NCI-H345 (cell line): ENCODE measurements at regions not wholly inside any gene's neighbourhood (a gene's known extent, or its start where the extent isn't known, plus 50 kb on each side); places are given as distances from the start of the nearest gene placed in this dataset.

ENCODE experiments used
- DNase-seq: peaks from one replicate; lab custom pipeline; 2025; lab: John Stamatoyannopoulos, UW

DNA sequence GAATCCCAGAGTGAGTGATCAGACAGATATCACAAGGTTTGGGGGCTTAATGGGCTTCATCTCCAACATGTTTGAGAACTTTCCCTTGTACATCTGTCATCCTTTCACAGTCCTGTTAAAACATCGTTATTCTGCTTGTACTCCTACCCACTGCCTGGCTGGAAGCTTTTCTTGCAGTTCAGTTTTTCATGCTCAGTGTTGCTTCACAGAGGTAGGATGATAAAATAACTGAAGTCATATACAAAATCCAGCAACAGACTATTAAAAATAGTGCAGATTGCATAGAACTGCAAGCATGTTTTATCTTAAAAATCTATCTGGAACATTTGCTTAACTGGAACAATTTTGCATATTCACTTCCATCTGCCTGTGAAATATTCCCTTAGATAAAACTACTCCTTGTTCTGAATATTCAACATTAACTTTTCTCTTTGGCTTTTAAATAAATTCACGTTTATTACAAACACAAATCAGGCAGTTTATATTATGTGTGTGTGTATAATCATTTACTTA is 579.6 kb upstream of the IGFBP7 start:
- DNase-seq, result no peak

DNA sequence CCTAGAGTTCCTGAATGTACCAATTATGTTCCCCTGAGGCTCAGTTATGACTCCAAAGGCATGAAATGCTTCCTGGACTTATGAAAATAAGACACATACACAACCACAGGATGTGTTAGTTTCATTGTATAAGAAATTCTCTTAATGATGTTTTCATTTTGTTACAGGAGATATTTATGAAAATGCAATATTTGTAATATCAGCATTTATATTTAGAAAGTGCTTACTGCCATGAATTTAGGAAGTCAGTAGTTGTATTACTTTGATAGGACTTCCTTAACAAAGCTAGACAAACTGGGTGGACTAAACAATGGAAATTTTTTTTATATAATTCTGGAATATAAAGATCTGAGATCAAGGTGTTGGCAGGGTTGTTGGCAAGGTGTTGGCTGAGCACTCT is 572.1 kb upstream of the IGFBP7 start:
- DNase-seq, result no peak

DNA sequence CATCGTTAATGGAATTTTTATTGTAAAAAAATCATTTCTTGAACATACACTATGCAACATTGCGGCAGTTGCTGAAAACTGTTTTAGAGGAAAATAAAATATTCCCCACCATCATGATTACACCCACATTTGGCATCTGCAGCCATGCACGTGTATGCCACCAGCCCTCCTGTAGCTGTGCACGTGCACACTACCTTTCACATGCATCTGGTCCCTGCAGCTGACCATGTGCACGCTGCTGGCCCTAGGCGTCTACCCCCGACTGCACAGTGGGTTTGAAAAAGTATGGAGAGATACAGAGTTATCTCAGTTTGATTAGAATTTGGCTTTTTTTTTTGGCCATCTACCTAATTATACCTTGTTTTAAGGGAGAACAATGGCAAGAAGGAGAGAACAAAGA is 569.8 kb upstream of the IGFBP7 start:
- no peak for DNase-seq

DNA sequence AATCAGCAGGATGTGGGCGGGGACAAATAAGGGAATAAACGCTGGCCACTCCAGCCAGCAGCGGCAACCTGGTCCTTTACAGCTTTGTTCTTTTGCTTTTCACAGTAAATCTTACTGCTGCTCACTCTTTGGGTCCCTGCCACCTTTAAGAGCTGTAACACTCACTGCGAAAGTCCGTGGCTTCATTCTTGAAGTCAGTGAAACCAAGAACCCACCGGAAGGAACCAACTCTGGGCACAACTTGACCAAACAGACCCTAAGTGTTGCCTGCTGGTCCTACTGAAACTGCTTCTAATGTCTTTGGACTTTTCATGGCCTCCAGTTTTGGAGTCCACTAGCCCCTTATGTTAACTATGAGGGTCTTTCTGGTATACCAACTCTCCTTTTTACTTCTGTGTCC is 566.2 kb upstream of the IGFBP7 start:
- DNase-seq, result no peak

DNA sequence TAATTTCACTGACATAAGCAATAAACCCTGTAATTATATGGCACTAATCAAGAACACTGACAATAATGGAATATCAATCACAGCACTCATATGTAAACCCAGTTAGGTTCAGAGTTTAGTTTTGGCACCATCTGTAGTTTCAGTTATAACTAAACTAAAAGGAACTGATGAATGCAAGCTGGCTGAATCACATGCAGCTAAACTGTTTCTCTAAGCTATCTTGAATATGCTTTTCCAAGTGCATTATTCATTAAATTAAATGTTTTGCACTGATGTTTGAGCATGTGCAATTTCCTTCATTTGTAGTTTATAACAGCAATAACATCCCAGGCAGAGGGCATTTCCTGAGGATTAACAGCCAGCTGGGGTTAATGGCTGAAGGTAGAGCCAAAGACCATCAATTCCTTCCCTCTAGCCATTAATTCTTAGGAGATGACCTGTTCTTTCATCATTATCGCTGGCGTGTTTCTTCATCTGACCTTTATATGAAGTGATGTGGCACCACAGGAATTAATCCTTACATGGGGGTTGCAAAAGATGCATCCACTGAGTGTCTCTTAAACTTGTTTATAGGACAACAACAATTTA is 562.8 kb upstream of the IGFBP7 start:
- no peak for DNase-seq

DNA sequence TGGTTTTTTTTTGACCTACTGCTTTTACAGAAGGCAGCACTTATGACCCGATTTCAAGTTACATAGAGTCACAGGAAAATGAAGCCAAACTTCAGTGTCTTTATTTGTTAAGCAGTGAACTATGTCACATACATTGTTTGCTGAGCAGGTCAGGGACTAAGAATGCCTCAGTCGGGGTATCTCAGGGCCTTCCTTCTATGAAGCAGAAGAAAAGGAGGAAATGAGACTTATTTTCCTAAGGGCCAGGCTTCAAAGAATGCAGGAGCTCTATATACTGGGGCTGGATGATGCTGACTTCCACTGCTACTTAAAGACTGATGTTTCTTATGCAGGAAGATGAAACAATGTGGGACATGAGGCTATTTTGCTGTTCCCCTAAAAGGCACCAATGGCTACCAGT is 558.4 kb upstream of the IGFBP7 start:
- DNase-seq, result no peak

DNA sequence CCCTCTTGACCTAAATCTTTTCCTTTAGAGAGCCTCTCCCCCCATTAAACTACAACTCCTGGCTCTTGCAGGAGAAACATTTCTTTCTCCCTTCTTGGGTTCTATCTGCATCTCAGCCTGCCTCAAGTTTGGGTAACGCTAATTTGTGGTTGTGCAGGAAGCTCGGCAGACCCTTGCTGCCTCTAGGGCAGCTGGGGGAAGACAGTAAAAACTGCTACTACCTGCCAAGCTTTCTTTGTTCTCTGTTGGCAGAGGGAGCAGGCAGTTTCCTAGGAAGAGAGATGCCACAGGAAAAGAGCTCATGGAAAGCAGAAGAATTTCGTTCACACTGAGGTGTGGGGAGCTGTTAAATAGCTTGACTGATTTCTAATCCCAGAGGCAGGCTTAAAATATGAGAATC is 555.6 kb upstream of the IGFBP7 start:
- DNase-seq, result no peak

DNA sequence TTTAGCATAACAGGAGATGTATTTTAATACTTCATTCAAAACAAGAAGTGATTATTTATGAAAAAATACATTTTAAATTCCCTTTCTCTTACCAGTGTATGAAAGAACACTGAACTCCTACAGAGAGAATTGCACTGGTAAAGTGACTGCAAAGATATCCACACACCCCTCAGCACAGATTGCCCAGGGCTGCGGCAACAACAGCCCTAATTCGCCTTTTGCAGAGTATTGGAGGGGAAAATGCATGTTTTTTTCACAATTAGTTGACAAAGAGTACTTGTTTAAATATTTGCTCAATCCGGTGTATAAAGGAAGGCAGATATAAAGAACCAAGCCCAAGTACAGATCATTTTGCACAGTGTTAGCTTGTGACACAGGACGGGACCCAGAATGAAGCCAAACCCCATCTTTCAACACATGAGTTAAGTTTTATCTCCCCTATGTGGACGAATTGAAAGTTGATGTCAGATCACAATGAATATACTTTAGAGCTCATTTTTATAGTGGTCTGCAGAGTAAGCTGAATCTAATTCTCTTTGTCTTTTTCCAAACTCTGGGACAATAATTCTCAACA is 551.4 kb upstream of the IGFBP7 start:
- no peak for DNase-seq

DNA sequence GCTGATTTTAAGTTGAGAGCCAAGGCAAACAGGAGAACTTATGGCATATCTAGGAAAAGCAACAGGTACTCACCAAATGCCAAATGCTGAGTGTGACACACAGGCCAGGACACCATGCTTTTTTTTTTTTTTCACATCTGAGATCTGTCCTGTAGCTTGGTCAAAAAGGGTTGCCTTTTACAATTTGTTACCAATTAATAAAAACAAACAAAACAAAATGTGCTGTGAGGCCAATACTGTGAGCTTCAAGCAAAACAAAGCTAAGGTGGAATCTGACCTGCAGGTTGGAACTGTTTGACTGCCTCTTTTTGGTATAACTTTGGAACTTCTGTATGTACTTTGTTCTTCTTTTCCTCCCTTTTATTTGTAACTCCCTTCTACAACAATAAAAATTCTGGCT is 548.5 kb upstream of the IGFBP7 start:
- no peak for DNase-seq

DNA sequence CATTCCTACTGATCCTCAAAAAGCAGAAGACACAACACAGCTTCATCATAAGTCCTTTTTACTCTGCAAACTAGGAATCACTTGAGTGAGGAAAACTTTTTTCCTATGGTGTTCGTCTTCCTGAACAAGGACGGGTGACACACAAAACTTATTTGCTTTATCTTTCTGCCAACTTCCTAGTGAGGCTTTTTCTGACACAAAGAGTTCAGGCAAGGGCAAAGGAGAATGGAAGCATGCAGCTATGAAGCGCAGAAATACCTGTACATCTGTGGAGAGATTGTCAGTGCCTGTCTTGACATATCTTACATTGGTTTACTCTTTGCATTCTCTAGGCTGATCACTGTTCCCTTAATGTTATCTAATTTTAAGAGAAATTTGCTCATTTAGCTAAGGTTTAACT is 548.0 kb upstream of the IGFBP7 start:
- no peak for DNase-seq

DNA sequence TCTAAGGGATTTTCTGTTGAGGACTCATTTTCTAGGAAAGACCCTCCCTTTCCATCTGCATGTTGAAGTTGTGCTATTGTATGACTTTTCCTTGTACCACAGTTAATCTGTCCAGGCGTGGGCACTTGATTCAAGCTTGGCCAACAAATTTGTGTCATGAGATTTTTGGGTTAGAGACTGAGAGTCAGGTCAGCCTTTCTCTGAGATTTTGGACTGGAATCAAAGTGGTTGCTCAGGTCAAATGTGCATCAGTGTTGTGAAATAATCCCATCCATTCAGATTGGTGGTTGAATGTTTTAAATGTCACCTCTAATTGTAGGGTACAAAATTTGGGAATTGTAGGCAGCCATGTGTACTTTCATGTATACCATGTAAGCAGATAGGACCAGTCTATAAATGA is 545.2 kb upstream of the IGFBP7 start:
- DNase-seq, result no peak

DNA sequence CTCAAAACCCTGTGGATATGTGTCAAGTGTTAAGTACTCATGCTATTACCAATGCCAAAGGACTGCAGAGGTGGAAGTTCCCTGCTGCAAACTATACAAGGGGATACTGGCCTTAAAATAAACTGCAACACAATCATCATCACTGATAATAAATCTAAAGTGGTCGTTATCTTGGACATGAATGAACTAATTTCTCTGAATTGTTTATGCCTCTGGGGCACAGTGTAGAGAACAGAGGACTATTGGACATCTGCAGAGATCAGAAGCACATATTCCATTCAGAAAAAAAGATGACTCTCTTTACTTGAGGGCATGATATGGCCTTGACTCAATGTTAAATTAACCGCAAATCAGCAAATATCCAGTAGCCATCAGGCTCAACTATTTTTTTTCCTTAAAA is 542.6 kb upstream of the IGFBP7 start:
- no peak for DNase-seq

DNA sequence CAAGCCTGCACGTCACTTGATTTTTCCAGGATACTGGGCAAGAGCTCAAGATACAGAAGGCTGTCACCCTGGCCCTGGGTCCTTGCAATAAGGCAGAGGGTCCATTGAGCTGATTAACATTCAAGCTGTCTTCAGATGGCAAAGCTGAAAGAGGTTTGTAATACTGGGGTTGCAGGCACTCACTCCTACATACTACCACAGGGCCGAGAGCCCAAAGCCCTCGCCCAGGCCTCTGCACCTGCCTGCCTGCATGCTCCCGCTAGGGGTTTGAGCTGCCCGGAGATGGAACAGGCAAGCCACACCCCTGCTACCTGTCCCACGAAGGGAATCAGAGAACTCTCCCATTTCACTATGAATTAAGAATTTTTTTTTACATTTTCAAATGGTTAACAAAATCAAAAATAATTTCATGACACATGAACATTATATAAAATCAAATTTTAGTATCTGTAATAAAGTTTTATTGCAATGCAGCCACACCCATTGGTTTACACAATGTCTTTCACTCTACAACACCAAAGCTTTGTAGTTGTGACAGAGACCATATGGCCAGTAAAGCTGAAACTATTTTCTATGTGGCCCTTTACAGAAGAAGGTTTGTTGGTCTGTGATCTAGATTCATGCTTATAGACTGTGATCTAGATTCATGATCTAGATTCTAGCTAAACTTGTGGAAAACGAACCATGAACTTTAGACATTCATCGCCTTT is 530.4 kb upstream of the IGFBP7 start:
- DNase-seq, result no peak

DNA sequence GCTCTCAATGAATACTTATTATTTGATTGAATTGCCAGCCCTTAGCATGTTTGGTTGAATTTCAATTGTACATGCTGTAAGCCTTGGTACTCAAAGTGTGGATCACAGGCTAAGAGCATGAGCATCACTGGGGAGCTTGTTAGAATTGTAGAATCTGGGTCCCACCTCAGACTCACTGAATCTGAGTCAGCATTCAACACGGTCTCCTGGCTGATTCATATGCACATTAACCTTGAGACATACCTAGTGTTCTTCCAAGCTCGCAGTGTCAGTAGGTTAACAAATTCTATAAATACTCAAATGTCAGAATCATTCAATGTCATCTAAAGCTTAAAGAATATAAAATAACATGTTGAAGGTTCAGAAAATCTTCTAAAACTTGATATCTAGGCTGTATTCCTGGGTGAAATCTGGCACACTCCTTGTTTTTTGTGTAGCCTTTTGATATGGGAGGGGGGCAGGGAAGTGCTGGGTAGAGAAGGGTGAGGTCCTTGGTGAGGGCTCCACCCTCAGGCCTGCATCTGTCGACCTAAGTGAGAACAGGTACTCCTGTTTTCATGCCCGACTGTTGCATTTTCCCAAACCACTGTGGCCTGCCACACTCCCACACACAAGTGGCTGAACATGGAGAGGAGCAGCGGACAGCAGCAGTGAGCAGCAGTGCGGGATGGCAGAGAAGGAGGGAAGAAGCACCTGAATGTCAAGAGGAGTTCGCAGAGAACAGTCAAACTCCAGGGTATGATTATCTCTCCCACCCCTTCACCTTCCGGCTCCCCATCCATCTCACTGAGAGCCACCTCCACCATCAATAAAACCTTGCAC is 529.6 kb upstream of the IGFBP7 start:
- no peak for DNase-seq

DNA sequence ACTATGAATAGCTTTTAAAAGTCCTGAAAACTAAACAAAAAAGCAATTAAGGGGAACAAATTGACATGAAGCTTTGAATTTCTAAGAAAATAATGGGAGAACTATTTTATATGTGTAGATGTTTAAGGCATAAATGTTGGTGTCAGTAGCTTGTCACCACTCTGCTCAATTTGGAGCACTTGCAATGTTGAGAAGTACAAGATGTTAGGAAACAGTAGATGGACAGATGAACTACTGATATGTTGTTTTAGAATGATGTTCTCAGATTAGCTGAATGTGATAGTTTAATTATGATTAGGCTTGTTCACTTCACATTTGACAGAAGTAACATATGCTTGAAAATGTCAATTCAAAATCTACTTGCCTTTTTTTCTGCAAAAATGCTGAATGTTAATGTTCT is 525.7 kb upstream of the IGFBP7 start:
- no peak for DNase-seq

DNA sequence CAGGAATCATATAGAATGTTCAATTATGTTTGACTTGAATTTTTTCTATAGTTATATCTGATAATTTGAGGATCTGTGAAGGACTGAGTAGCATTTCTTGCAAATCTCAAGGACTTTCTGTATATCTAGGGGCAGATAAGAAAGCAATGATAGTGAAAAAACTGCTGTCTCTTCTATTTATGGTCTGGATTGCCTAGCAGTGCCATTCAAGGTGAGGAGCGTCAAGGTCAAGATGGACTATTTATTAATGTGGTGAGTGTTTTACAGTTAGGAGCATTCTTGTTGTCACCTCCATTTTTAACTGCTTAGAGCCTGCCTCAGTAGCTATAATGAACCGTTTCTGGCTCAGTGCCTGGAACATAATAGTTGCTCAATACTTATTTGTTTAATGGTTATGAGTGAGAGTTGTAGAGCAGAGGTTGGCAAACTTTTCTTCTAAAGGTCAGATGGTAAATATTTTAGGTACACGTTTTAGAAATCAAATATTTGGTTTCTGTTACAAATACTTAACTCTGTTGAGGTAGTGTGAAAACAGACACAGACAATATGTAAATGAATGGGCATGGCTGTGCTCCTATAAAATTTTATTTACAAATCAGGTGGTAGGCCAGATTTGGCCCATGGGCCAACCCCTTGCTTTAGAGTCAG is 523.2 kb upstream of the IGFBP7 start:
- DNase-seq, result no peak

DNA sequence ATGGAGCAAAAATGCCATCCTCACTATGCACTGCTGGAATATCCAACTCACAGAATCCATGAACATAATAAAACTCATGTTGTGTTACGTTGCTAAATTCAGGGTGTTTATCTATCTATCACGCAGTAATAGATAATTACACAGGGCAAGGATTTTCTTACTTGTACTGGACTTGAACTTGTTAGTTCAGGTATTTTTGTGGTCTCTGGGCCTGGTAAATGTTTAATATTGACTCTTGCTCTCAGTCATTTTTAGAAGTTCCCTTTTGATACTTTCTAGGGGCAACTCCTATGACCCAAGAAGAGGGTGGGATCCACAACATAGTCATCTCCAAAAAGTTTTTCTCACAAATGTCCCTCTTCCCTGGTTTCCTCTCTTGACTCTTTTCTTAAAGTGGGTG is 522.4 kb upstream of the IGFBP7 start:
- DNase-seq, result no peak

DNA sequence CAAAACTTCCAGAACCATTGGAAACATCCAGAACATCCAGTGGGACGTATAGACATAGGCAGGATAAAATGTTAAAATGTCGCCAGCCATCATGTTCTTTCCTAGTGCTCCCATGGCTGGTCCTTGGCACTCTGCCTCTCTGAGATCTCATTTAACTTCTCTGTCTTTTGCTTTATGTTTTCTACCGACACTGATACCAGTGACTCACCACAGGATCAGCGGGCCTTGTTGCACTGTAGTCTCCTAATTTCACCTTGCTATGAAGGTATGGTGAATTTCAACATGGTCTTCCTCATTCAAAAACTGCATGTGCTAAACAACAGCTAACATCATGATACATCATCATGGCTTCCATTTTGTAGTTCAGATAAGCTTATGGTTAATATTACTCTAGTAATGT is 521.0 kb upstream of the IGFBP7 start:
- no peak for DNase-seq

DNA sequence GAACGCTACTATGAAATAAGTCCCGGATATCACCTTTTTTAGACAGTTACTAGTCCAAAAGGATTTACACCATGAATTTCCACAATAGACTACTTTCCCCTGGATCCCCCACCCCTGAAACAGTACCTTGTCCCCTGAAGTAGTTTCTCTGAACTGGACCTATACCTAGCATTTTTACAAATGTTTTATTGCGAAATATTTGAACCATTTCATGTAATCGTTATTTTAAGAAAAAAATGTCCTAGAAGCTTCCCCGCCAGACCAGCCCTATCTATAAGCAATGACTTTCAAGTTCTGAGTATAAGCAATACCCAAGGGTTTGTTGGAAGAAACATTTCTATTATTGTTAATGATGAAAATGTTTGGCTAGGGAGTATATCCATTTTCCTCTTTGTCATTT is 517.8 kb upstream of the IGFBP7 start:
- DNase-seq, result no peak

DNA sequence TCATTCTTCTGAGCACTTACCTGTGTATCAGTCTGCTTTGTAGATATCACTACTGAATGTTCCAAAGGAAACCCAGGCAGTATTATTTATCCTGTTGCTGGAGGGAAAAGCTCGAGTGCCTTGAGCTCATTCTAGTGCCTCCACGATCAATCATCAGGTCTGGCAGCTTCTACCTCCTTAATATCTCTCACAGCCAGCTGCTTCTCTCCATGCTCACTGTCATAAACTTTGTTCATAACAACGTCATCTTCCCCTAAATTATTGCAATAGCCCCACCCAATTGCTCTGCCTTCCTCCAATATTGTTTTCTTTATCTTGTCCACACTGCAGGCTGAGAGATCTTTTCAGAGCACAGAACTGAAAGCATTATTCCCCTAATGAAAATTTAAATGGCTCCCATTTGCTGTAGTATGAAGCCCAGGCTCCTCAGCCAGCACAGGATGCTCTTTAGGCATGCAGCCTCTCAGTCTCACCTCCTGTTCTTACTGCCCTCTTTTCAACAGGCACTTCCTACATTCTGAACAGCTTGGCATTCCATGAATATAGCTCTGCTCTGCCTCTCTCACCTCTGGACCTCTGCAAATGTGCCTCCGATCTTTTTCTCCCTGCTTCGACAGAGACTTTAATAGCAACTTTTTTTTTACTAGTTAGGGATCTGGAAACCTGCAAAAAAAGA is 504.2 kb upstream of the IGFBP7 start:
- no peak for DNase-seq

DNA sequence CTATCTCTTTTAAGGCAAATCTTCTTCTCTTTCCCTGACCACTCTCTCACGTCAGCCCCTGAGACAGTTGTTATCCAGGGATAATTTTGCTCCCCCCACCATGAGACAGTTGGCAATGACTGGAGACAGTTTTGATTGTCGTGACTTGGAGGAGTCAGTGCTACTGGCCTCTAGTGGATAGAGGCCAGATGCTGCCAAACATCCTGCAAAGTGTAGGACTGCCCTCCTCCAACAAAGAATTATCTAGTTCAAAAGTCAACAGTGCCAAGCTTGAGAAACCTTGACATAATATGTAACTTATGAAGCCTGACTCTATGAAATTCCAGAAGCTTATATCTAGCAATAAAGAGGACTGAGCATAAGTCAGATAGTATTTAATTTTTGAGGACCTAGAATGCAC is 502.1 kb upstream of the IGFBP7 start:
- no peak for DNase-seq
